Left ventricle myocardium inferior (tissue), 1 donor: ENCODE measurements at regions not wholly inside any gene's neighbourhood (a gene's known extent, or its start where the extent isn't known, plus 50 kb on each side); places are given as distances from the start of the nearest gene placed in this dataset.
A peak's percentile ranks its signal among the peaks of the same experiment; 100 is the strongest.
"Not testable (repeated sequence)": the region's sequence is repeated elsewhere in the genome, so short reads cannot be mapped to it uniquely, and the experiment has no call there.

Experiments used
- DNase-seq: peaks from one replicate; pipeline ENCODE4 v3.0.0-alpha.2; 2020
- H3K27ac ChIP-seq: fragments of 200-600 bp; replicated peaks from 2 replicates; pipeline ENCODE4 v1.8.0; 2021
- H3K27me3 ChIP-seq: fragments of 200-600 bp; 2 replicates; pipeline ENCODE4 v1.8.0; 2021; ENCODE audit warnings: low read depth
- H3K36me3 ChIP-seq: fragments of 200-600 bp; 2 replicates; pipeline ENCODE4 v1.8.0; 2021
- H3K4me1 ChIP-seq: fragments of 200-600 bp; 2 replicates; pipeline ENCODE4 v1.8.0; 2021
- H3K4me3 ChIP-seq: fragments of 200-600 bp; 2 replicates; pipeline ENCODE4 v1.8.0; 2021; ENCODE audit warnings: mild to moderate bottlenecking, moderate library complexity
- H3K9me3 ChIP-seq: fragments of 200-600 bp; replicated peaks from 2 replicates; pipeline ENCODE4 v1.8.0; 2021
- intact Hi-C: fragments of 100-400 bp; cut with micrococcal nuclease; formaldehyde crosslinking; loops from one replicate; pipeline ENCODE4 v1.11.0; 2022
- TF ChIP-seq, protein P1 (sequence below): fragments of 200-600 bp; IDR thresholded peaks from 2 replicates; pipeline ENCODE4 v1.8.0; 2021; ENCODE audit warnings: antibody characterized with exemption, mild to moderate bottlenecking, borderline replicate concordance
- donor health status: DM: no; HTN: yes; CAD: no; lungs with severe emphysema.

DNA sequence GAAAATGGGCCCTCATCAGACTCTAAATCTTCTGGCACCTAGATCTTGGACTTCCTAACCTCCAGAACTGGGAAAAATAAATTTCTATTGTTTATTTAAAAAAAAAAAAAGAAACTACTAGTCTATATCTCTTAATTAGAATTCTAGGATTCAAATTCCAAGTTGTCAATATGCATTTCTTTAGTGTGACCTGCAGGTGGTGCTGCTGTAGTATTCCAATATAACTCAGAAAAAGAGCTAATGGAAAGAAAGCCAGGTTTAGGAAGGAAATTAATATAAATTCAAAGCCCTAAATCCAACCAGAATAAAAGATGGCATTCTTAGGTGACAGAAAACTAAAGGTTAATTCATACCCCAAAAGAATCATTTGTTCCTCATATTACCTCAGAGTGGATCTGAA is 80.0 kb upstream of the NALF2 start:
- Histone ChIP-seq H3K36me3 (no peaks in the 10 kb centered on the region), H3K27me3 (no peaks in the 10 kb centered on the region), H3K4me3 (no peak overlapping the region), H3K9me3 (no peaks in the 10 kb centered on the region), H3K4me1 (no peaks in the 10 kb centered on the region), H3K27ac (no peak overlapping the region)
- DNase-seq, result no peak
- intact Hi-C loops, result no loop called here
- TF ChIP-seq, protein P1, sequence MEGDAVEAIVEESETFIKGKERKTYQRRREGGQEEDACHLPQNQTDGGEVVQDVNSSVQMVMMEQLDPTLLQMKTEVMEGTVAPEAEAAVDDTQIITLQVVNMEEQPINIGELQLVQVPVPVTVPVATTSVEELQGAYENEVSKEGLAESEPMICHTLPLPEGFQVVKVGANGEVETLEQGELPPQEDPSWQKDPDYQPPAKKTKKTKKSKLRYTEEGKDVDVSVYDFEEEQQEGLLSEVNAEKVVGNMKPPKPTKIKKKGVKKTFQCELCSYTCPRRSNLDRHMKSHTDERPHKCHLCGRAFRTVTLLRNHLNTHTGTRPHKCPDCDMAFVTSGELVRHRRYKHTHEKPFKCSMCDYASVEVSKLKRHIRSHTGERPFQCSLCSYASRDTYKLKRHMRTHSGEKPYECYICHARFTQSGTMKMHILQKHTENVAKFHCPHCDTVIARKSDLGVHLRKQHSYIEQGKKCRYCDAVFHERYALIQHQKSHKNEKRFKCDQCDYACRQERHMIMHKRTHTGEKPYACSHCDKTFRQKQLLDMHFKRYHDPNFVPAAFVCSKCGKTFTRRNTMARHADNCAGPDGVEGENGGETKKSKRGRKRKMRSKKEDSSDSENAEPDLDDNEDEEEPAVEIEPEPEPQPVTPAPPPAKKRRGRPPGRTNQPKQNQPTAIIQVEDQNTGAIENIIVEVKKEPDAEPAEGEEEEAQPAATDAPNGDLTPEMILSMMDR, result peak; percentile 49

DNA sequence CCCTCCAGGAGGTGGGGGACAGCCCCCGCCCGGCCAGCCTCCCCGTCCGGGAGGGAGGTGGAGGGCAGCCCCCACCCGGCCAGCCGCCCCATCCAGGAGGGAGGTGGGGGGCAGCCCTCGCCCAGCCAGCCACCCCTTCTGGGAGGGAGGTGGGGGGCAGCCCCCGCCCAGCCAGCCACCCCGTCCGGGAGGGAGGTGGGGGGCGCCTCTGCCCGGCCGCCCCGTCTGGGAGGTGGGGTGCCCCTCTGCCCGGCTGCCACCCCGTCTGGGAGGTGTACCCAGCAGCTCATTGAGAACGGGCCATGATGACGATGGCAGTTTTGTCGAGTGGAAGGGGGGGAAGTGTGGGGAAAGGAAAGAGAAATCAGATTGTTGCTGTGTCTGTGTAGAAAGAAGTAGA is 81.9 kb upstream of the NALF2 start:
- H3K36me3 ChIP-seq, DNase-seq, H3K27me3 ChIP-seq, H3K4me3 ChIP-seq, intact Hi-C loops, H3K27ac ChIP-seq, H3K4me1 ChIP-seq, H3K9me3 ChIP-seq: not testable (repeated sequence)

DNA sequence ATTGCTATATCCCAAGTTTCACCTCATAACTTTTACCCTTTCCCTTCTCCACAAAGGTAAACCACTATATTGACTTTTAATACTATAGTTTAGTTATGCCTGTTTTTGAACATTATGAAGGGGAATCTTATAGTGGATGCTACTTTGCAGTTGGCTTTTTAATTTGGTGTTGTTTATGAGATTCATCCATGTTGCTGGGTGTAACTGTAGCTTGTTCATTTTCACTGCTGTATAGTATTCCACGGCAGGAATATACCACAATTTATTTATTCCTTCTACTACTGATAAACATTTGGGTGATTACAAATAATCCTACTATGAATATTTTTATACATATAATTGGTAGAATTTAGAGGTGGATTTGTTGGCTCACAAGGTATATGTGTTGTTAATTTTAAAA is 88.4 kb upstream of the NALF2 start:
- no peaks in the 10 kb centered on the region for H3K27me3 ChIP-seq
- TF ChIP-seq, protein P1, result no peak
- no peak for DNase-seq
- no peak overlapping the region for H3K27ac ChIP-seq
- H3K36me3 ChIP-seq, result no peaks in the 10 kb centered on the region
- no peaks in the 10 kb centered on the region for H3K4me1 ChIP-seq
- H3K9me3 ChIP-seq, result no peaks in the 10 kb centered on the region
- intact Hi-C loops, result no loop called here
- no peak overlapping the region for H3K4me3 ChIP-seq

DNA sequence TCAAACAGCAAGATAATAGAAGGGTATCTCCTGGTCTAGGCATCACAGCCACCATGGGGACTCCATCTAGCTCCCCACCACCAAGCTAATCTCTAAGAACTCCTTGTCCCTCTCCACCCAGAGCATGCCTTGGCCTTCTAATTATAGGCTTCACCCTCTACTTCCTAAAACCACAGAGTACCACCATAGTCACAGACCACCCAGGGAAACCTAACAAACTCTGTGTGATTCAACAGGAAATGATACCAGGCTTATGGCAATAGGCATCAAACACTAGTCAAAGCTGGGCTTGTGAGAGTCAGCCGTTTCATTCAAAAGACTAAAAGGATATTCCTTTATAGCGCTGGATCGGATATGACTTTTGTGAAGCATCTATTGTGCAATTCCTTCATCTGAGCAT is 91.5 kb upstream of the NALF2 start:
- no peak overlapping the region for H3K4me3 ChIP-seq
- no peak for DNase-seq
- no peaks in the 10 kb centered on the region for H3K36me3 ChIP-seq
- intact Hi-C loops, result no loop called here
- TF ChIP-seq, protein P1, result no peak
- H3K4me1 ChIP-seq, result no peaks in the 10 kb centered on the region
- H3K27ac ChIP-seq, result no peak overlapping the region
- no peaks in the 10 kb centered on the region for H3K9me3 ChIP-seq
- H3K27me3 ChIP-seq, result no peaks in the 10 kb centered on the region

DNA sequence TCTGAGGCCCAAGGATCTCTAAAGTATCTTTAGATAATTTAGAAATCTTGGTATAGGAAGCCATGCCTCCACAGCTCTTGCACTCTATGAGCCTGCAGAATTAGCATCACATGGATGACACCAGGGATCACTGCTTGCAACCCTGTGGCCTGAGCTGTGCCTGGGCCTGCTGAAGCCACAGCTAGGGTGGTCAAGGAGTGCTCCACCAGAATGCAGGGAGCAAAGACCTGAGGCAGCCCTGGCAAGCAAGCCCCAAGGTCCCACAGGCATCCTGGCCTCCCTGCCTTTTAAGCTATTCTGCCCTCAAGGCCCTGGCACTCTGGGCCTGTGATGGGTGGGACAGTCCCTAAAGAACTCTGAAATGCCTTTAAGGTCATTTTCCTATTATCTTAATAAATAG is 105.2 kb upstream of the NALF2 start:
- TF ChIP-seq, protein P1, result no peak
- Histone ChIP-seq H3K27ac (no peak overlapping the region), H3K4me3 (no peak overlapping the region), H3K27me3 (no peaks in the 10 kb centered on the region), H3K36me3 (no peaks in the 10 kb centered on the region), H3K4me1 (no peaks in the 10 kb centered on the region), H3K9me3 (no peaks in the 10 kb centered on the region)
- intact Hi-C loops, result no loop called here
- DNase-seq, result no peak

DNA sequence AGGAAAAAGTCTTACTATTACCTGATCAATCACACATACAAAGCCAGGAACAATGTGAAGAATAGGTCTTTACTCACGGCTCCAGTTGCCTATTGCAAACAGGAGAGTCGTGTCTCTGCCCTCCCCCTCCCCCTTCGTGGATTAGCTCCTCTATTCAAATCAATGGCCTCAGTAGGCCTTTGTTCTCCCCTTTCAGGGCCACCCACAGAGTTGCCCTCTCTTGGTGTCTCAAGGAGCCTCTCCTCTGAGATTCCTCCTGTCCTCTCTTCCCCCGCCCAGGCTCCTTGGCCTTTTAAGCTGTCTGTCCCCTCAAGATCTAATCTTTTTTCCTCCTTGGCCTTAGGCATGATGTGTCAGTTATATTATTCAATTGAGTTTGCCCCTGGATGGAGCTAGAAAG is 107.2 kb upstream of the NALF2 start:
- no peak overlapping the region for H3K4me3 ChIP-seq
- H3K9me3 ChIP-seq, result no peaks in the 10 kb centered on the region
- H3K27me3 ChIP-seq, result no peaks in the 10 kb centered on the region
- no peaks in the 10 kb centered on the region for H3K4me1 ChIP-seq
- no peak overlapping the region for H3K27ac ChIP-seq
- DNase-seq, result no peak
- intact Hi-C loops, result no loop called here
- TF ChIP-seq, protein P1, result no peak
- H3K36me3 ChIP-seq, result no peaks in the 10 kb centered on the region
